Suppressor macrophage treated with lipopolysaccharide for 1 hour (primary cell): ENCODE measurements at regions not wholly inside any gene's neighbourhood (a gene's known extent, or its start where the extent isn't known, plus 50 kb on each side); places are given as distances from the start of the nearest gene placed in this dataset.
"Not testable (repeated sequence)": the region's sequence is repeated elsewhere in the genome, so short reads cannot be mapped to it uniquely, and the experiment has no call there.

Source experiments
- DNase-seq, 3 donors: peaks; one replicate each; pipeline ENCODE4 v3.0.0-alpha.2; 2020 to 2022

- no peak for DNase-seq
Observed at GRCh38 chr6:167737205-167737830, 89.4 kb upstream of the AFDN start.

- DNase-seq, result no peak
Observed at GRCh38 chr6:167738386-167738785, 88.3 kb upstream of the AFDN start.

DNA sequence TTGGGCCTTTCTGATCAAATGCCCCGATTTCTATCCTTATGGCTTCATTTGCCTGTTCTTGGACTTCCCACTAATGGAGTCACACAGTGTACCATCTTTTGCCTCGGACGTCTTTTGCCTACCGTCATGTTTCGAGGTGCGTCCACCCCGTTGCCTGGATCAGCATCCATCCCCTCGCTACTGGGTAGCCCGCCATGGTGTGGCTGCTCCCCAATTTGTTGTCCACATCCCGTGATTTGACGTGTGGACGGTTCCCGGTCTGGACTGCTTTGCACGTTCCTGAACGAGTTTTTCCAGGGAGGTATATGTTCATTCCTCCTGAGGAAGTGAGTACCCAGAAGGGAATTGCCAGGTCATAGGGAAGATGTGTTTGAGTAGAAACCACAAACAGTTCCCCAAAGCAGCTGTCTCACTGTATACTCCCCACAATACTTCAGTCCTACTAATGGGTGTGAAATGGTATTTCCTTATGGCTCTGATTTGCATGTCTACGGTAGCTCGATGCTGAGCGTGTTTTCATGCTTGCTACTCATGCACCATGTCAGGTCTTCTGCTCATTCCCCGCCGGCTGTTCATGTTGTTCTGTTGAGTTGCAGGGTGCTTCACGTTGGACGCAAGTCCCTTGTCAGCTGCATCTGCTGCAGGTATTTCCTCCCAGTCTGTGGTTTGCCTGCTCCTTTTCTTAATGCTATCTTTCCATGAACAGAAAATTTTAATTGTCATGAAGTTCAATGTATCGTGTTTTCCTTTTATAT, 86.8 kb upstream of the AFDN start:
- DNase-seq, result no peak

DNA sequence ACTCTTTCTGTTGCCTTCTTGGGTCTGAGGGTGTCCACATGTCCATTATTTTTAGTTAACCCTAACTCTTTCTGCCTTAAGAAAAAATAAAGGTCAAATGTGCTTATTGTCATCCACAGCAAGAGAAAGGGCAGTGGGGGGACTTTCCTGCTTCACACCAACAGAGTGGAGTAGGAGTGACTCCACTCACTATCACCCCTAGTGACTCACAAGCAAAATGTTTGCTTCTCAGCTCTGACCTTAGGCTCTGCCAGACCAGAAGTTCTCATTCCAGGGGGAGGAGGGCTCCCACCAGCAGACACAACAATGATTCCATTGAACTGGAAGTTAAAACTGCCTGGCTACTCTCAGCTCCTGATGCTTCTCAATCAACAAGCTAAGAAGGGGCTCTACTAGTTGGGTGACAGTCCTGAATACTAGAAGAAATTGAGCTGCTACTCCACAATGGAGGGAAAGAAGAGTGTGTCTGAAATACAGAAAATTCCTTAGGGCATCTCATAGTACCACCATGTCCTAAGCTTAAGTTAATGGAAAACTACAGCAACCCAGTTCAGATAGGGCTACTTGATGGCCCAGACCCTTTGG, 83.9 kb upstream of the AFDN start:
- peak; percentile 30 to 60 (median 37) for DNase-seq

GRCh38 chr6:167744681-167745669, 81.7 kb upstream of the AFDN start:
- DNase-seq, result peak in 1 of 3 donors; percentile 16

DNA sequence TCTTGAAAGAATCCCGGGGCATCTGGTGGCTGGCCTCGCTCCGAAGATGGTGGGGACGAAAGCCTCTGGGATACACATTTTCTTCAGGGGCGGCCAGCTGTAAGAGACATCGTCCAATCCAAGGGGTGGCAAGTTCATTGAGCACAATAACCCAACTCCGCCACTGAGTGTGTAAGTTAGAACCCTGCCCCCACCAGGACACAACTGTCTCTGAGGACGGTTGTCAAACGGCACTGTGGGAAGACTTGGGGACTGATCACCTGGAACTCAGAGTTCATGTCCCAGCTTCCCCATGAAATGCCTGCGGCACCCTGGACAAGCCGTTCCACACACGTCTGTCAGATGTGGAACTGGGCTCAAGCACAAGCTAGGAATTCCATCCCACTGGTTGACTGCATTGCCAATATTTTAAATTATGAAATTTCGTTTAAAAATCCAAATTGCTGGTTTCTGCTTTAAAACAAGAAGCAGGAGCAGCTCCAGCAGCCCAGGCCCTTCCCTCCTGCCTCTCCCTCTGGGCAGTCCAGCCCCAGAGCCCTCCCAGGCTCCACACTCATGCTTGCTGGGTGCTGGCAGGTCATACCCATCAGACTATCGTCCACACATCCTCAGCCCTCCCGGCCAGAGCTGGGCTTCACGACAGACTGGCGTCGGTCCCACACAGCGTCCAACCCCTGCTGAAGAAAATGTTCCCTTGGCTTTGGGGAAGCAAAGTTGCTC, 80.9 kb upstream of the AFDN start:
- no peak for DNase-seq

- DNase-seq, result no peak
Observed at GRCh38 chr6:167746390-167746907, 80.3 kb upstream of the AFDN start.

- DNase-seq, result no peak
Observed at GRCh38 chr6:167746975-167747374, 79.7 kb upstream of the AFDN start.

DNA sequence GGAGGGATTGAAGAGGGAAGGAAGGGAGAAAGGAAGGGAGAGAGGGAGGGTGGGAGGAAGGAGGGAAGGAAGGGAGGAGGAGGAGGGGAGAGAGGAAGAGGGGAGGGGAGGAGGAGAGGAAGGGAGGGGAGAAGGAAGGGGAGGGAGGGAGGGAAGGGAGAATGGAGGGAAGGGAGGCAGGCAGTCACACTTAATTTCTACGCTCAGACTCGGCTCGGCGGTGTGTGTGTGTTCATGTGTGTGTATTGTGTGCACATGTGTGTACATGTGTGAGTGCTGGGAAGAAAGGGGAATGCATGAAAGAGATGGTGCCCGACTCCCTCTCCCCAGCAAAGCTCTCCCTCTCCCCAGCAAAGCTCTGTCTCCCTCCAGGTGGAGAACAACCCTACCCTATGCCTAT, 79.1 kb upstream of the AFDN start:
- no peak for DNase-seq

DNA sequence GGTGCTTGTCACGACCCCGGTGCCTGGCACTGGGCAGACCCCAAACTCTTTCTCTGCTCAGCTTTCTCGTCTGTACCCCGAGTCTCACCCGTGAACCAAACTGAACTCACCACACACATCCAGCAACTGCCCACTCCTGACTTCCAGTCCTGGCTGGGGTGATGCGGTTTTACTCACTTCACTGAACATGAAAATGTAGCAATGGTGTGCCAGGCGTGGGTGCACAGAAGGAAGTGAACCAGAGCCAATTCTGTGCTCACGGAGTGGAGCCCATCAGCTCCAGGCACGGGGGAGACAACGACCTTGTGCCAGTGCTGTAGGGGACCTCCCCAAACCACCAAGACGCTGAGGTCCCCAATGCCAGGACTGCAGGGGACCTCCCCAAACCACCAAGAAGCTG, 78.7 kb upstream of the AFDN start:
- no peak for DNase-seq

DNA sequence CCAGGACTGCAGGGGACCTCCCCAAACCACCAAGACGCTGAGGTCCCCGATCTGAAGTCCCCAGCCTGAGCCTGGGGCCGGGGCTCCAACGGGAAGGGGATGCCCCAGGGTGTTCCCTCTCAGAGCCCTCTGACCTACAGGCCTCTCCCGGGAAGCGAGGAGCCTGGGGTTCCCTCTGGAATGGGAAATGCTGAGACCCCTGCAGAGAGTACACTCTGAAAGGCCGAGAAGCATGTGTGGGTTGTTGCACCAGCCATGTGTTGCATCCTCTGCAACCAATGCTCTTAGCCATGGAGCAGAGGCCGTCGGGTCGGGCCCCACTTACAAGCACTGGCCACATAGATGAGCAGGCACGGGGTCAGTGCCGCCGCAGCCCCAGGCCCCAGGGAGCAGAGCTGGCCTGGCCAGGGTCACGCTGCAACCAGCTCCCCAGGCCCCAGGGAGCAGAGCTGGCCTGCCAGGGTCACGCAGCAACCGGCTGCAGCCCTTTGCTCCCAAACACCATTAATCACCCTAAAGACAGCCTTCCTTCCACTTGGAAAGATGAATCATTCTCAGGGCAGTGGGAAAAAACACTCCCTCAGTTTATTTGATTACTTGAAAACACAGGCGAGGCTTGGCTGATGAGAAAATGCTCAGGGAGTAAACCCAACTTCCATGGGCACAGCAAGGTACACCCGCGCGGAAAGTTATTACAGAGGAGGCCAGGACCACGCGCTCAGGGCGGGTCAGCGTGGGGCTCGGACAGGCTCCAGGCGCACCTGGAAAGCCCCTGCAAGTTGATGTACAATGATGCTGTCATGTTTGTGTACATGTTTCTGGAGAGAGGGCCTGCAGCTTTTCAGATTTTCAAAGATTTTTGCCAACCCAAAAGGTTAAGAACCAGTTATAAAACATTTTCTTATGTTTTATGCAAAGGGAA, 78.0 kb upstream of the AFDN start:
- DNase-seq, result no peak

- DNase-seq, result no peak
Observed at GRCh38 chr6:167750956-167751358, 75.8 kb upstream of the AFDN start.

DNA sequence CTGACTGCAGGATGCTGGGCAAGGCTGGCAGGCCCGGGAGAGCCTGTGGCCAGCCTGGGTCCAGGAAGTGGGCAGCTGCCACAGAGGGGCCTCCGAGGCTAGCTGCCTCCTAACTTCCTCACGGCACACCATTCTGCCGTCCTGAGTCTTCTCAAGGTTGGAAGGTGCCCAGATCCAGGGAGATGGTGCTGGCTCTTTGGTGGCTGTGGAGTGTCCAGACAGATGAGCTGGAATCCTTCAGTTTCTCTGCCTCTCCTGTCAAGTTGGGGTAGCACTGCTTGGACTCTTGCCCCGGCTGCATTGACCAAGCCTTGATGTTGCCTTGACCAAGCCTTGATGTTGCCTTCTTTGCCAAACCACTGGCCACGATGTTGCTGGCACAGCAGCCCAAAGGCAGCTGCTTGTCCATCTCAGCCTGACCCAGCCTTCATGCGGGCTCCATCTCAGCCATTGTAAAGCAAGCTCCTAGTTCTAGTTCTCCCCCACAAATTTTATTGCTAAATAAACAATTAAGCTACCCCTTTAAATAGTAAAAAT, 75.1 kb upstream of the AFDN start:
- no peak for DNase-seq

GRCh38 chr6:167753281-167753680, 73.4 kb upstream of the AFDN start:
- not testable (repeated sequence) for DNase-seq

- no peak for DNase-seq
Observed at GRCh38 chr6:167754691-167755090, 72.0 kb upstream of the AFDN start.

GRCh38 chr6:167755461-167755860, 71.2 kb upstream of the AFDN start:
- no peak for DNase-seq

DNA sequence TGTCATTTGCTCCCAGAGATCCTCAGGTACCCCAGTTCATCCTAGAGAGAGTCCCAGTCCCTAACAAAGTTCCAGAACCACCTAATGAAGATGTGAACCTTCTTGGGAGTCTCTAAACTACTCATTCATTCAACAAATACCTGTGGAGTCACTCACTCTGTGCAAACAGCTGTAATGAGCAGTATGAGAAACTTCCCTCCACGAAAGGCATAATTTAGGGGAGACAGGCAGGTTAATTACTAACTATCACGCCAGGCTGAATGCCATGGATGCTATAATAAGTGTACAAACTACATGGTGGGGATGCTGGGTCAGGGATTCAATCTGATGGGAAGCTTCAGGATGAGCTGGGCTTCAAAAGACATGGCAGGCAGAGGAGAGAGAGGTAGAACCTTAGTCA, 70.1 kb upstream of the AFDN start:
- no peak for DNase-seq

DNA sequence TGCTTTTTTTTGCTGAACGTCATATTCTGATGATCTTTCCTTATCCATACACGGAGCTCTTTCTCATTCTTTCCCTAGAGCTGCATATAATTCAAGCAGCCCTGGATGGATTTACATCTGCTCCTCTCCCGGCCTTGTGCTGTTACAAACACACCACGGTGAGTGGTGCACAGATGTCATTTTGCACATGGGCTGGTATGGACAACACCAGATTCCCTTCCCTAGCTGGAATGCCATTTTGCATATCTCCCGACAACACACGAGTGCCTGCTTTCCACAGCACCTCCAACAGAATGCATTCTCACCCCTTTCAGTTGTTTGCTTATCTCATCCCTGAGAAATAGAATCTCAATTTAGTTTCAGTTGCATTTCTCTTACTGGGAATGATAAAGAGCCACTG, 69.5 kb upstream of the AFDN start:
- no peak for DNase-seq

- DNase-seq, result no peak
Observed at GRCh38 chr6:167757821-167758220, 68.9 kb upstream of the AFDN start.

GRCh38 chr6:167758309-167759023, 68.2 kb upstream of the AFDN start:
- DNase-seq, result no peak
